ENCODE measurements at regions not wholly inside any gene's neighbourhood (a gene's known extent, or its start where the extent isn't known, plus 50 kb on each side); places are given as distances from the start of the nearest gene placed in this dataset.

DNA sequence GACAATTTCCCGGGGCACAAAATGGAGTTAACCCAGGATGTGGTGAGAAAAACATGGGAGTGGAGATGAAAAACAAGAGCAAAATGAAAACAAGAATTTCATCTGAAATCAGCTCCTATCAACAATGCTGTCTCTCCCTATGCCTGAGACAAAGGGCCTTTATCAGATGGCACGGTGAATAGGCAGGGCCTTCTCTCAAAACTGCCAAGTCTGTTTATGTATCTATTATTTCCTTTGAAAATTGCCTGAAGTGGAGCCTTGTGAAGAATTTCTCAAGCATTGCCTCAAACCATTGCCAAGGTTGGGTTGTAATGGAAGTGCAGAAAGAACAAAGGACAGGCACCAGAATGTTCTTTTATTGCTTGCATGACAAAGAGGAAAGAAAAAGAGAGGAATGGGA lies 74.7 kb downstream of the BTBD3 start:
- TF ChIP-seq CTCF (IDR thresholded peaks at IDR 0.05) (no peak), POLR2A (IDR thresholded peaks at IDR 0.05) (no peak)

Data from body of pancreas (tissue), 4 donors.